GM12878 (cell line): ENCODE measurements at regions not wholly inside any gene's neighbourhood (a gene's known extent, or its start where the extent isn't known, plus 50 kb on each side); places are given as distances from the start of the nearest gene placed in this dataset.

Experiments
- ATAC-seq: fragments of 200-7000 bp; cut with Tn5 transposase; 3 replicates; pipeline ENCODE4 v1.9.1; 2020; ENCODE audit warnings: mild to moderate bottlenecking, moderate library complexity
- BruUV-seq: library from RNA; stranded (reverse); fragments of 400-500 nt; replicated peaks from 2 replicates; lab custom pipeline; 2021; lab: Mats Ljungman, UMichigan
- CTCF ChIA-PET: fragments of 300-600 bp; sonication (Branson Sonifier 250); formaldehyde crosslinking; extraction: SDS; loops from one replicate; lab custom pipeline; 2021; ENCODE audit warnings: inconsistent platforms; lab: Yijun Ruan, JAX
- POLR2A ChIA-PET: fragments of 350-600 bp; formaldehyde crosslinking; extraction: SDS; loops from one replicate; lab custom pipeline; 2021; ENCODE audit warnings: inconsistent platforms; lab: Charles Lee
- RAD21 ChIA-PET: fragments of 300-600 bp; sonication (Branson Sonifier 250); formaldehyde crosslinking; loops from one replicate; lab custom pipeline; 2023; ENCODE audit warnings: antibody characterized with exemption; ENCODE audit not compliant: unreplicated experiment; lab: Charles Lee
- SMC1A ChIA-PET: fragments of 300-600 bp; sonication (Branson Sonifier 250); formaldehyde crosslinking; loops from one replicate; lab custom pipeline; 2023; ENCODE audit not compliant: unreplicated experiment, uncharacterized antibody; lab: Charles Lee
- DNase-seq: peaks from one replicate; pipeline ENCODE4 v3.0.0-alpha.2; 2011; ENCODE audit warnings: low read depth, low spot score
- FAIRE-seq: peaks from 3 replicates; lab custom pipeline; 2011; peaks lifted over from hg19 to GRCh38; lab: Jason Lieb, UNC
- H2AFZ ChIP-seq: 2 replicates; pipeline ENCODE4 v1.6.0; 2011; ENCODE audit warnings: low read depth, low read length, control low read depth; ENCODE audit not compliant: control insufficient read depth
- H3K27ac ChIP-seq: 2 replicates; pipeline ENCODE4 v1.5.1; 2011; ENCODE audit warnings: control low read depth; ENCODE audit not compliant: control insufficient read depth, insufficient read depth
- H3K27me3 ChIP-seq, 2 experiments: replicated peaks in 1 of 2; 2 replicates each; pipeline versions ENCODE4 v1.6.0 to v1.6.1; 2011; ENCODE audit warnings: low read length in 1 of 2; ENCODE audit not compliant: control insufficient read depth in 2 of 2, insufficient read depth in 2 of 2
- H3K36me3 ChIP-seq, 2 experiments: 2 replicates each; pipeline ENCODE4 v1.5.1; 2011; ENCODE audit warnings: low read length in 1 of 2; ENCODE audit not compliant: control insufficient read depth in 2 of 2, insufficient read depth in 2 of 2
- H3K4me1 ChIP-seq: 2 replicates; pipeline ENCODE4 v1.6.1; 2011; ENCODE audit warnings: mild to moderate bottlenecking, low read length, moderate library complexity, mixed read lengths; ENCODE audit not compliant: control insufficient read depth, insufficient read depth
- H3K4me2 ChIP-seq: 2 replicates; pipeline ENCODE4 v1.6.0; 2011; ENCODE audit warnings: control low read depth; ENCODE audit not compliant: control insufficient read depth, insufficient read depth
- H3K4me3 ChIP-seq: fragments of 200-600 bp; sonication (generic); 2 replicates; pipeline ENCODE4 v1.5.1; 2016
- H3K79me2 ChIP-seq: 2 replicates; pipeline ENCODE4 v1.6.0; 2011; ENCODE audit warnings: low read length; ENCODE audit not compliant: control insufficient read depth, insufficient read depth
- H3K9ac ChIP-seq: 2 replicates; pipeline ENCODE4 v1.8.0; 2011; ENCODE audit warnings: low read length, control low read depth, mixed read lengths; ENCODE audit not compliant: control insufficient read depth, insufficient read depth
- H3K9me3 ChIP-seq: replicated peaks from 3 replicates; pipeline ENCODE4 v1.5.1; 2011; ENCODE audit warnings: mild to moderate bottlenecking, low read length; ENCODE audit not compliant: control insufficient read depth, insufficient read depth
- H4K20me1 ChIP-seq: 2 replicates; pipeline ENCODE4 v1.6.0; 2011; ENCODE audit not compliant: control insufficient read depth, insufficient read depth
- BACH1 ChIP-seq: fragments of 450-650 bp; IDR thresholded peaks from 2 replicates; pipeline ENCODE4 v1.6.1; 2017; ENCODE audit warnings: mild to moderate bottlenecking, borderline replicate concordance
- BCL11A ChIP-seq: IDR thresholded peaks from 2 replicates; pipeline ENCODE4 v1.6.1; 2011; ENCODE audit warnings: low read depth, low read length
- CBX5 ChIP-seq: sonication (generic); IDR thresholded peaks from 2 replicates; pipeline ENCODE4 v1.6.1; 2016; ENCODE audit warnings: low read depth, moderate library complexity, mild to moderate bottlenecking, inconsistent platforms
- EZH2 ChIP-seq: IDR thresholded peaks from 2 replicates; pipeline ENCODE4 v1.6.1; 2012; ENCODE audit warnings: low read depth, mild to moderate bottlenecking, control low read depth, inconsistent platforms, low read length, borderline replicate concordance; ENCODE audit not compliant: control insufficient read depth
- GABPA ChIP-seq: IDR thresholded peaks from 2 replicates; pipeline ENCODE4 v1.6.1; 2014; ENCODE audit warnings: antibody characterized with exemption, low read depth, mild to moderate bottlenecking, inconsistent platforms
- IRF4 ChIP-seq: IDR thresholded peaks from 2 replicates; pipeline ENCODE4 v1.6.1; 2011; ENCODE audit warnings: low read depth, low read length
- LARP7 ChIP-seq: fragments of 450-650 bp; IDR thresholded peaks from 2 replicates; pipeline ENCODE4 v1.6.1; 2017; ENCODE audit warnings: mild to moderate bottlenecking
- NFIC ChIP-seq: IDR thresholded peaks from 2 replicates; pipeline ENCODE4 v1.6.1; 2012; ENCODE audit warnings: low read depth, mild to moderate bottlenecking, inconsistent platforms, low read length, moderate library complexity
- PKNOX1 ChIP-seq: fragments of 450-650 bp; IDR thresholded peaks from 2 replicates; pipeline ENCODE4 v1.6.1; 2016; ENCODE audit warnings: mild to moderate bottlenecking
- POU2F2 ChIP-seq: IDR thresholded peaks from 3 replicates; pipeline ENCODE4 v1.6.1; 2011; ENCODE audit warnings: low read depth, mild to moderate bottlenecking, low read length, borderline replicate concordance
- RBBP5 ChIP-seq: fragments of 200-600 bp; sonication (generic); conservative IDR thresholded peaks from 2 replicates; pipeline ENCODE4 v1.6.1; 2016
- RELA ChIP-seq: fragments of 450-650 bp; IDR thresholded peaks from 2 replicates; pipeline ENCODE4 v1.8.0; 2014; ENCODE audit warnings: borderline replicate concordance; ENCODE audit not compliant: partially characterized antibody
- SP1 ChIP-seq: IDR thresholded peaks from one replicate; pipeline ENCODE4 v1.6.1; 2011; ENCODE audit warnings: low read depth, low read length
- SREBF1 ChIP-seq: IDR thresholded peaks from 2 replicates; pipeline ENCODE4 v1.6.1; 2012; ENCODE audit warnings: mild to moderate bottlenecking, low read length
- STAT1 ChIP-seq: fragments of 450-650 bp; conservative IDR thresholded peaks from 2 replicates; pipeline ENCODE4 v1.6.1; 2014; ENCODE audit warnings: antibody characterized with exemption, mild to moderate bottlenecking
- TCF7 ChIP-seq: IDR thresholded peaks from 2 replicates; pipeline ENCODE4 v1.6.1; 2014; ENCODE audit warnings: antibody characterized with exemption, borderline replicate concordance
- USF1 ChIP-seq: IDR thresholded peaks from 2 replicates; pipeline ENCODE4 v1.6.1; 2011; ENCODE audit warnings: borderline replicate concordance, low read depth, mild to moderate bottlenecking, moderate library complexity, mixed read lengths, low read length; ENCODE audit not compliant: insufficient read depth; ENCODE audit errors: extremely low read length
- ZBTB11 ChIP-seq: fragments of 450-650 bp; formaldehyde crosslinking; IDR thresholded peaks from 2 replicates; pipeline ENCODE4 v1.5.0; 2022; ENCODE audit warnings: mild to moderate bottlenecking, missing genetic modification characterization
- ZNF207 ChIP-seq: fragments of 450-650 bp; IDR thresholded peaks from 2 replicates; pipeline ENCODE4 v1.6.1; 2014; ENCODE audit warnings: antibody characterized with exemption, mild to moderate bottlenecking, borderline replicate concordance
- whole genome bisulfite sequencing: methylation state at CpG from one replicate; pipeline ENCODE4 v1.1.6; 2016; ENCODE audit warnings: low lambda C conversion rate; ENCODE audit not compliant: insufficient replicate concordance, insufficient coverage; ENCODE audit errors: missing lambda C conversion rate; 5-methylcytosine and 5-hydroxymethylcytosine counted together
- in situ Hi-C: fragments of 300-500 bp; cut with MboI; formaldehyde crosslinking; loops from 9 replicates; pipeline ENCODE4 v1.14.3; 2018; ENCODE audit warnings: mixed read lengths
- intact Hi-C: fragments of 100-400 bp; cut with micrococcal nuclease; formaldehyde crosslinking; loops from one replicate; pipeline ENCODE4 v1.14.2; 2022; ENCODE audit not compliant: unreplicated experiment

GRCh38 chr17:6943406-6943805, 52.4 kb upstream of the ALOX12 start:
- Histone ChIP-seq H3K27me3 (no peaks in the 10 kb centered on the region; a peak in 1 of 4 replicates), H3K9me3 (no peaks in the 10 kb centered on the region), H3K27ac (no peak overlapping the region), H3K4me2 (no peak overlapping the region), H3K79me2 (no peaks in the 10 kb centered on the region), H3K36me3 (no peaks in the 10 kb centered on the region), H2AFZ (no peak overlapping the region), H3K9ac (no peak overlapping the region), H4K20me1 (no peaks in the 10 kb centered on the region), H3K4me1 (no peaks in the 10 kb centered on the region), H3K4me3 (no peak overlapping the region)
- POLR2A ChIA-PET, result no interaction called here
- BruUV-seq, result no TSS peak
- no peak for TF ChIP-seq RBBP5
- no peak for TF ChIP-seq LARP7
- no peak for TF ChIP-seq GABPA
- no peak for TF ChIP-seq CBX5
- TF ChIP-seq ZNF207, result no peak
- TF ChIP-seq USF1, result no peak
- no peak for TF ChIP-seq BACH1
- no peak for TF ChIP-seq TCF7
- TF ChIP-seq EZH2, result no peak
- no peak for TF ChIP-seq BCL11A
- no peak for TF ChIP-seq ZBTB11 (CRISPR knock-in tag)
- TF ChIP-seq SP1, result no peak
- TF ChIP-seq STAT1, result no peak
- no peak for TF ChIP-seq NFIC
- no peak for TF ChIP-seq RELA
- no peak for TF ChIP-seq SREBF1
- TF ChIP-seq PKNOX1, result no peak
- no peak for TF ChIP-seq POU2F2
- TF ChIP-seq IRF4, result no peak
- ATAC-seq (no peak), FAIRE-seq (no peak), DNase-seq (no peak)
- in situ Hi-C loops, result no loop called here
- SMC1A ChIA-PET, result interaction anchor here (1.3 kb wide), 1 partner anchor 11 kb away, joined by 3 read pairs; no protein-coding TSS in a partner anchor
- intact Hi-C loops, result no loop called here
- RAD21 ChIA-PET, result no interaction called here
- 62% methylated on average over 4 of the region's 4 CpGs for WGBS
- CTCF ChIA-PET, result interaction anchor here (1.1 to 3.4 kb wide), 3 partner anchors 29 to 61 kb away, joined by 3 to 9 read pairs (median 3); no protein-coding TSS in a partner anchor
